Nephron (organoid): ENCODE measurements at regions not wholly inside any gene's neighbourhood (a gene's known extent, or its start where the extent isn't known, plus 50 kb on each side); places are given as distances from the start of the nearest gene placed in this dataset.

Source experiments
- H3K27ac Mint-ChIP-seq, 3 experiments: 2 replicates each; pipeline ENCODE4 v1.8.0; 2020; ENCODE audit warnings: mixed read lengths in 3 of 3, mild to moderate bottlenecking in 2 of 3, moderate library complexity in 1 of 3
- H3K27me3 Mint-ChIP-seq: 2 replicates; pipeline ENCODE4 v1.8.0; 2021; ENCODE audit warnings: low read depth, mild to moderate bottlenecking, moderate library complexity, mixed read lengths
- H3K36me3 Mint-ChIP-seq: 2 replicates; pipeline ENCODE4 v1.8.0; 2020; ENCODE audit warnings: low read depth, mixed read lengths
- H3K4me1 Mint-ChIP-seq: 2 replicates; pipeline ENCODE4 v1.8.0; 2020; ENCODE audit warnings: mixed read lengths
- H3K4me3 Mint-ChIP-seq, 3 experiments: 2 replicates each; pipeline ENCODE4 v1.8.0; 2020; ENCODE audit warnings: mild to moderate bottlenecking in 3 of 3, mixed read lengths in 3 of 3, moderate library complexity in 2 of 3
- H3K9me3 Mint-ChIP-seq: 2 replicates; pipeline ENCODE4 v1.8.0; 2020; ENCODE audit warnings: mixed read lengths
- CTCF ChIP-seq, 3 experiments: fragments of 200-600 bp; sonication (generic); IDR thresholded peaks; one replicate each; pipeline ENCODE4 v1.5.0; 2021; ENCODE audit warnings: antibody characterized with exemption in 3 of 3; ENCODE audit not compliant: unreplicated experiment in 3 of 3

GRCh38 chr18:32621034-32621433 lies 150.4 kb upstream of the GAREM1 start:
- Mint-ChIP-seq H3K36me3 (no peaks in the 10 kb centered on the region), H3K4me1 (no peaks in the 10 kb centered on the region), H3K27me3 (peaks cover 6% of the 10 kb centered on the region), H3K4me3 (no peak overlapping the region), H3K9me3 (peaks cover 4% of the 10 kb centered on the region), H3K27ac (no peak overlapping the region)
- TF ChIP-seq CTCF (IDR thresholded peaks at IDR 0.05; ENCODE audit: unreplicated experiment in 3 of 3): no peak

- no peaks in the 10 kb centered on the region for H3K36me3 Mint-ChIP-seq
- H3K27ac Mint-ChIP-seq: peak overlapping the region in 2 of 3 experiments; percentile 72 to 98
- no peak for TF ChIP-seq CTCF (IDR thresholded peaks at IDR 0.05; ENCODE audit: unreplicated experiment in 3 of 3)
- H3K4me1 Mint-ChIP-seq: no peaks in the 10 kb centered on the region
- H3K27me3 Mint-ChIP-seq: peaks cover 6% of the 10 kb centered on the region
- H3K4me3 Mint-ChIP-seq: no peak overlapping the region
- peaks cover 4% of the 10 kb centered on the region for H3K9me3 Mint-ChIP-seq
Measured at GRCh38 chr18:32618546-32618945, 147.9 kb upstream of the GAREM1 start.

GRCh38 chr18:32613821-32614220 lies 143.1 kb upstream of the GAREM1 start:
- Mint-ChIP-seq H3K27ac (no peak overlapping the region), H3K4me3 (no peak overlapping the region), H3K36me3 (no peaks in the 10 kb centered on the region), H3K27me3 (no peaks in the 10 kb centered on the region), H3K4me1 (peaks cover 12% of the 10 kb centered on the region), H3K9me3 (no peaks in the 10 kb centered on the region)
- TF ChIP-seq CTCF (IDR thresholded peaks at IDR 0.05; ENCODE audit: unreplicated experiment in 3 of 3): no peak

GRCh38 chr18:32612651-32613050 lies 142.0 kb upstream of the GAREM1 start:
- Mint-ChIP-seq H3K36me3 (no peaks in the 10 kb centered on the region), H3K9me3 (no peaks in the 10 kb centered on the region)
- TF ChIP-seq CTCF (IDR thresholded peaks at IDR 0.05; ENCODE audit: unreplicated experiment in 3 of 3): no peak

GRCh38 chr18:32610176-32610575 lies 139.5 kb upstream of the GAREM1 start:
- Mint-ChIP-seq H3K4me3 (no peak overlapping the region), H3K27ac (no peak overlapping the region), H3K27me3 (no peaks in the 10 kb centered on the region), H3K36me3 (no peaks in the 10 kb centered on the region), H3K9me3 (no peaks in the 10 kb centered on the region), H3K4me1 (peaks cover 24% of the 10 kb centered on the region)
- no peak for TF ChIP-seq CTCF (IDR thresholded peaks at IDR 0.05; ENCODE audit: unreplicated experiment in 3 of 3)

More at GRCh38 chr18:32612651-32613050, 142.0 kb upstream of the GAREM1 start:
- no peak overlapping the region for H3K4me3 Mint-ChIP-seq
- H3K27me3 Mint-ChIP-seq: no peaks in the 10 kb centered on the region
- H3K27ac Mint-ChIP-seq: peak overlapping the region; percentile 5 to 45 (median 25)
- H3K4me1 Mint-ChIP-seq: peaks cover 12% of the 10 kb centered on the region

GRCh38 chr18:32607816-32608215 lies 137.1 kb upstream of the GAREM1 start:
- Mint-ChIP-seq H3K4me3 (no peak overlapping the region), H3K9me3 (peaks cover 5% of the 10 kb centered on the region), H3K36me3 (no peaks in the 10 kb centered on the region), H3K27me3 (no peaks in the 10 kb centered on the region), H3K4me1 (peaks cover 22% of the 10 kb centered on the region), H3K27ac (no peak overlapping the region)
- no peak for TF ChIP-seq CTCF (IDR thresholded peaks at IDR 0.05; ENCODE audit: unreplicated experiment in 3 of 3)
